HG03460 (cell line): ENCODE measurements at regions not wholly inside any gene's neighbourhood (a gene's known extent, or its start where the extent isn't known, plus 50 kb on each side); places are given as distances from the start of the nearest gene placed in this dataset.
A peak's percentile ranks its signal among the peaks of the same experiment; 100 is the strongest.
"Not testable (repeated sequence)": the region's sequence is repeated elsewhere in the genome, so short reads cannot be mapped to it uniquely, and the experiment has no call there.

Experiments
- ATAC-seq: cut with Tn5 transposase; IDR thresholded peaks from one replicate; pipeline ENCODE4 v1.9.1; 2021; ENCODE audit not compliant: unreplicated experiment

DNA sequence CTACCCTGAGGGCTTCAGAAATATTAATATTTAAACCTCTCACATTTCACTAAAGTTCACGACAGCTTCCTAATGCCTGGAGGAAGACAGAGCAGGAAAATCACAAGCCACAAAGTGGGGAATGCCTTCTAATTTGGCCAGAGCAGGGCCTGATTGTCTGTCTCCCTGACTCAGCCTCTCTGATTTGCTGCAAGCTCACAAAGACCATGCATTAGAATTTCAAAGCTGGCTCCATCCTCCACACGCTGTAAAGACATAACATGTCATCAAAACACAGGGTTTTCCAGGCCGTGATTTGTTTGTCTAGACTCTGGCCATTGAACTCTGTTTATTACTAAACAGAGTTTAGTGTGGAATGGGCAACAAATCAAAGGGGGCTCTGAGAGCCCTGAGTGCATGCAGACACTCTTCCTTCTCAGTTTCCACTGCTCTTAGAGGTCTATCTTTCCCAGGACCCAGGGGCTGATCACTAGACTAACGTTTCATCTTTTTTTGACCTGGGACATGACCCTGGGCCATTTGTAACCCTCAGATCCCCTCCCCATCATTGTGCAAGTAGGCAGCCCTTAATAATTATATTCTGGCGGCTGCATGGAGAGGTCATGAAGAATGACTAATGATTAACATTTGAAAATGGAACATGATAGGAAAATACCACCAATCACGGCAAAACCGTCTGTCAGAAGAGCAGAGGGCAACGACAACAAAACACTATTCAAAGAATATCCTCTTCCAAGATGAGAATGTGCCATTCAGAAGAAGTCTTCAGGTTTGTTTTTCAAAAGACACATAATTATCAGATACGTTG lies 140.2 kb downstream of the ENC1 start:
- ATAC-seq = no peak

DNA sequence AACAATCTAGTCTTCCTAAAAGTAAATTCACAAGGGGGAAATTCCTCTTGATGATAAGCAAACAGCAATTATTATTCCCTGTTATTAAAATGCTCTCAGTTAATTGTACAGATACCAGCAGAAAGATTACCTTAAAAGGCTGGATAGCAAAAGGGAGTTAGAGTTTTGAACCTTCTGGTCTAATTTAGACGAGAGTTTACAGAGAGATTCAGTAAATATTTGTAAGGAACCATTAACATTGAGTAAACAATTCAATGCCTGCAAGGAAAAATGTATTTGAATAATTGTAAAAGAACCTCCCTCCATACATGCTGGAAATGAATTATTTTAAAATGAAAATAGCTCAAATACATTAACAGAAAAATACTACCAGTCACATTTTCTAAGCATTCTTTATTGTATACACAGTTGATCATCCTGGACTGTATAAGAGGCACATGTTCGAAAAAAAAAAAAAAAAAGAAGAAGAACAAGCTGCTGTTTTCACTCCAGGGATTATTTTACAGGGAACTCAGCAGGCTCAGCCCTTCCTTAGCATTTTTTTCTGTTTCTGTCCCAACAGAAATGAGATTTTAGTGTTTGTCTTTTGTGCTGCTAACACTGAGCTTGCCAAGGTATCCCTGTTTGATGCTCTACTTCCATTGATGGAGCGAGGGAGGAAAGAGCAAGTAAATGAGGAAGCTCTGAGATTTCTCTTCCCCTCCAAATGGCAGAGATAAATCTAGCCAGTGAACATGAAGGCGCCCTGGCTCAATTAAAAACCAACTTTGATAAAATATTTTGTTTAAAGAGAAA lies 141.1 kb downstream of the ENC1 start:
- no peak for ATAC-seq

DNA sequence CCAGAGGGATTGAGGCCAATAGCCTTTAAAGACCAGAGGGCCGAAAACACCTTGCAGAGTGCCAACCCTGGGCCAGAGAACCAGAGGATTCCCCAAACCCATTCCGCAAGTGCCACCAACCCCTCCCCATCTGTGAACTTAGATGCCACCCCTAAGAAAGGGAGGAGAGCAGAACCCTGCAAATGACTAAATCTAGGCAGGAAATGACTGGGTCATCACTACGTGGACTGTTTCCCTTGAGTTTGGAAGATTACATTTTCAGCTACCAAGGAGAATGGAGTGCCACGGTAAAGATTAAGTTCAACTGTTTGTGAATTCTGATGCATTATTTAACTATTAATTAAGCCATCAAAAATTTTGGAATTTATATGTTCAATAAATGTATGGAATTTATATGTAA lies 142.8 kb downstream of the ENC1 start:
- no peak for ATAC-seq

DNA sequence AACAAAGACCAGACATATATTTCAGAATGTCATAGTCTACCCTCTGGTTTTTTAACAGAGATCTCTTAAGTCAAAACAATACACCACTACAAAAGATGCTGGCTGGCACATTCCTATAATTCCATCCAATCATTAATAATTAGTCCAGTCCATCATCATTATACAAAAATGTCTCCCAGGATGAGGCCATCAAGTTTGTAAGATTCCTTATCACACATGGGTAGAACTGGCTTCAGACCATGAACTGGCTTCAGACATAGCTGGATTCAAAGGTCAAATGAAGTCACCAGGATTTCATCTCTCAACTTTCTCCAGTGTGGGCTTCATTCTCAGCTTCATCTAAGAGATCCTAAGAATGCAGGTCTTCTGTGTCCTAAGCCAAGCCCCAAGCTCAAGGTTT lies 147.1 kb downstream of the ENC1 start:
- no peak for ATAC-seq

DNA sequence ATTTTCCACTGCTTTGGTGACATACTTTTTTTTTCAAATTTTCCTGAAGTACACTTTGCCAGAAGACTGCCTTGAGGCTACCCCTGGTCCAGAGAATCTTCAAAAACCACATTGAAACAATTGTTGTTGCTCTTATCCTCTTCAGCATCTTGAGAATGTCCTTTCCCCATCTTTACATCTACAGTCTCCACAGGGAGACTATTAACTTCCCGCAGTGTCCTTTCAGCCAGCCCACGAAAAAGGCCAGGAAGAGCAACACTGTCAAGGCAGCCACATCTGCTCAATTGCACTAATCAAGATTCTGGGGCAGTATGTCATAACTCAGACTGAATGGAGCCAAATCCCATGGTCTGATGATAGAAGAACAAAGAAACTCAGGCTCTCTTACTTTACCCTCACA lies 148.3 kb downstream of the ENC1 start:
- ATAC-seq = no peak

DNA sequence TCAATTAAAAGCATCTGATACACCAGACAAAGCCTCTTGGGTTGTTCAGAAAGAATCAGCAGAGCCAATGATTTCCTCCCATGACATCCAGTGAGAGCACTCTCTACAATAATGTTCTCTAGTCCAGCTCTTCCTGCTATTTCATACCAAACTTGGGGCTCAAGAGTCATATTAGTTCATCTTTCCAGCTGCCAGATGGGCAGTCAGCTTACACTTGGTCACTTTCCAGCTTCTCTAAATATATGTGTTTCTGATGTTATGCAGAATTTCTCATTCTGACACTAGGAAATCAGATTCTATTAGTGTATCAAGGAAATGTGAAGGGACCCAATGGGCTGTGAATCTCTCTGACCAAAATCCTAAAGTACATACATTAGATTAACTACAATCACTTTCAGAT lies 148.9 kb downstream of the ENC1 start:
- ATAC-seq = no peak

DNA sequence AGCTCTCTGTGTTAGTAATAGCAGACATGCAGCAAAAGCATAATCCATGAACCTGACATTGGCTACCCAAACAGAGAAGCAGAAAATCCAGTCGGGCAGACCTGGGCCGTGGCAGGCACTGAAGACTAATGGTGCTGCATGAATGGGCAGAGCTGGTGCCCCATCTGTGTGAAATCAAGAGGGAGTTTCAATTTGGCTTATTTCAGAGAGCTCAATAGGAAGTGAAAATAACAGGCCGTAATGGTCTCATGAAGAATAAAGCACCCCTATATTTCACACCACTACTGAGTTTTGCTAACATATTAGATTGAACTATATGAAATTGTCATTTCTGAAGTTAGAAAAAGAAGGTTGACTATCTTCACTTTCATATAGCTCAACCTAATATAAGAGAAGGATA lies 149.7 kb downstream of the ENC1 start:
- peak; percentile 90 for ATAC-seq

DNA sequence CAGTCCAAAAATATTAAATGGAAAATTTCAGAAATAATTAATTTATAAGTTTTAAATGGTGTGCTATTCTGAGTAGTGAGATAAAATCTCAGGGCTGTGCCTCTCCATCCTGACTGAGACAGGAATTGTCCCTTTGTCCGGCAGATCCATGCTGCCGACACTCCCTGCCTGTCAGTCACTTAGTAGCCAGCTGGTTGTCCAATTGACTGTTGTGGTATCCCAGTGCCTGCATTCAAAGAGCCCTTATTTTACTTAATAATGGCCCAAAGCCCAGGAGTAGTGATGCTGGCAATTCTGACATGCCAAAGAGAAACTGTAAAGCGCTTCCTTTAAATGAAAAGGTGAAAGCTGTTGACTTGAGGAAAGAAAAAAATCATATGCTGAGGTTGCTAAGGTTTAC lies 157.5 kb downstream of the ENC1 start:
- no peak for ATAC-seq

DNA sequence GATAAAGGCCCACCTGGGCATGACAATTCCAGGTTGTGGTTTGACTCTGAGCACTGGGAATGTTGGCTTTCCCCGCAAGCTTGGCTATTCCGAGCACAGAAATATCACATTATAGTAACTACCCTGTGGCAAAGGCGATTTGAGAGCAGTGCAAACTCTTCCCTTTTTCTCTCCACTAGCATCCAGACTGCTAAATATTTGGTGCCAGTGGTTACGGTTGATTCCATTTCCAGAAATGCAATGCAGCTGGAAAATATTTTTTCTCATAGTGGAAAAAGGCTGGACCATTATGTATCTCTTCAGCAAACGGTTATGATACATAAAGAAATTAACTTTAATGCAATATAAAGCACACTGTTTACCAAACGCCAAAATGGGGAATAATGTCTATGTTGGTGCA lies 158.0 kb downstream of the ENC1 start:
- no peak for ATAC-seq

DNA sequence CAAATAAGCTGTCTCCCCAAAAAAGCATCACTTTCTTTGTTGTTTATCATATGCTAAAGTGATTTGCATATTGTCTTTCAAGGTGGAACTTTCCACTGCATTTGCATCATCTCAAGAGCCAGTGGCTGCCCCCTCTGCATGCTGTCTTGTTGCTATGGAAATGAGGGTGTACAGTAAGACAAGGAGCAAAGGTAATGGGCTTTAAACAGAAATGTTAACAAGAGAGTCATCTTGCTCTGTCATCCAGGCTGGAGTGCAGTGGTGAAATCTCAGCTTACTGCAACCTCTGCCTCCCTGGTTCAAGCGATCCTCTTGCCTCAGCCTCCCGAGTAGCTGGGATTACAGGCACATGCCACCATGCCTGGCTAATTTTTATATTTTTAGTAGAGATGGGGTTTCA lies 159.2 kb downstream of the ENC1 start:
- not testable (repeated sequence) for ATAC-seq

DNA sequence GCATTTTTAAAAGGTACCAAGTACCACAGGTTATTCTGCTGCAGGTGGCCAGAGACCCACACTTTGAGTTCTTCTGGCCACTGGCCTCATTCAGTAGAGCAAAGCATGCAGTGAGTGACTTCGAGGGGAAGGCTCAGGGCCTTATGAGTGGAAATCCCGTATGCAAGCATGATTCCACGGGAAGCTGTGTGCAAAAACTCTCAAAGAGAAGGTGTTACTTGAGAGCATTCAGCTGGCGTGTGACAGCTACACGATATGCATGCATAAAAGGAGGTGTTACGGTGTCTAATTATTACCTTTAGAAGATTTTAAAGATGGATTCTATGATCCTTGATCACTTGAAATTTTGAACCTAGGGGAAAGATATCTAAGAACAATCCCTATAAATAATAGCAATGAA lies 160.3 kb downstream of the ENC1 start:
- no peak for ATAC-seq

DNA sequence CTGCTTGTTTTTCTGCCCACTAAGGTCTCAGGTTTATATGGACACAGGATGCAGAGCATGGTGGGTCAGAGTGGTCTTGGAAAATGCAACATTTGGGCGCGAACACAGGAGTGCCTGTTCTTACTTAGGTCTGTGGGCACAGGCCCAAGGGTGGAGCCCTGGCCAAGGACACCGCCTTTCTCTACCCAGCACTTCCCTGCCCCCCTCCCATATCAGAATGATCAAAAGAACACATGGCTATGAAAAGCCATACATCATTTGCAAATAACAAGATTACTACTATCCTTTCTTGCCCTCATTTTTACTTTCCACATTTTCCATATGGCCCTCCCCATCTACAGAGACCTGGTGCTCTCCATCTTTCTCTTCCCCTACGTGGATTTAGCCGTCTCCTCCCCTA lies 162.2 kb downstream of the ENC1 start:
- no peak for ATAC-seq

DNA sequence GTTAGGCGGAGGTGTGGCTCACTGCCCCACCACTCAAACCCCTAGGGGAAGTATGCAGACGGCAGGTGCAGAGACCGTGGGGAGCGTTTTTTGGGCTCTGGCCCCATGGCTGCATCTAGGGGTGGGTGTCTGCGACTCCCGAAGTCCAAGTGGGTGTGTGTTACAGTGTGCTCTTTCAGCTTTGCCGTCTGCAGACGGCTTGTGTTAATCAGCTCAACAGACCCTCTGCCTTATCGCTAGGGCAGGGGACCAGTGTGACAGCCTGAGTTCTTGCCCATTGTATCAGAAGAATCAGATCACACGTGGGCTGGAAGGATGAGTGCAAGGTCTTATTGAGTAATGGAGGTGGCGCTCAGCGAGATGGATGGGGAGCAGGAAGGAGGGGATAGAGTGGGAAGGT lies 162.8 kb downstream of the ENC1 start:
- no peak for ATAC-seq

DNA sequence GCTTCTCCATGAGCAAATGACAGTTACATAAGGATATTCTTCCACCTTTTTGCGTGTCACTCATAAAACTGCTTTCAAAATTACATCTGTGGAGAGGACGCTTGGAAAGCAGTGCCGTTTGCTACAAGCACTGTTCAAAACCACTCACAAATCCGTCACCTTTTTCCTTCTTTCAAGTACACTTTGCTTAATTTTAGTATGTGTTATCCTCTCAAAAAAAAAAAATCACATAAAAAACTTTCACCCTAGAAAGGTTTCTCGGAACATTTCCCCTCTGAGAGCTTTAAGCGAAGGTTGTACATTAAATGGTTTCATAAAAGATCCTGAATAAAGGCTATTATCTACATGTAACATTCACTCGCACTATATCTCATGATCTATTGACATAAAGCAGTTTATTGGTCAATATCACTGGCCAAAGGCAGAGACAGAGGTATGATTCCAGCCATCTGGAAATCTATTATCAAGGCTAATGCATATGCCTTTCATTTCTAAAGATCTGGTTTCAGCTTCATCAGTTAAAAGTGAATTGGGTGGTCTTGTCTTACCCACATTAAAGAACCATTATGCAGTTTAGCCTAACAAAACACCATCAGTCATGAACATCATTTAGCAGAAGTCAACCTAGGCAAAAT lies 163.6 kb downstream of the ENC1 start:
- ATAC-seq = no peak

DNA sequence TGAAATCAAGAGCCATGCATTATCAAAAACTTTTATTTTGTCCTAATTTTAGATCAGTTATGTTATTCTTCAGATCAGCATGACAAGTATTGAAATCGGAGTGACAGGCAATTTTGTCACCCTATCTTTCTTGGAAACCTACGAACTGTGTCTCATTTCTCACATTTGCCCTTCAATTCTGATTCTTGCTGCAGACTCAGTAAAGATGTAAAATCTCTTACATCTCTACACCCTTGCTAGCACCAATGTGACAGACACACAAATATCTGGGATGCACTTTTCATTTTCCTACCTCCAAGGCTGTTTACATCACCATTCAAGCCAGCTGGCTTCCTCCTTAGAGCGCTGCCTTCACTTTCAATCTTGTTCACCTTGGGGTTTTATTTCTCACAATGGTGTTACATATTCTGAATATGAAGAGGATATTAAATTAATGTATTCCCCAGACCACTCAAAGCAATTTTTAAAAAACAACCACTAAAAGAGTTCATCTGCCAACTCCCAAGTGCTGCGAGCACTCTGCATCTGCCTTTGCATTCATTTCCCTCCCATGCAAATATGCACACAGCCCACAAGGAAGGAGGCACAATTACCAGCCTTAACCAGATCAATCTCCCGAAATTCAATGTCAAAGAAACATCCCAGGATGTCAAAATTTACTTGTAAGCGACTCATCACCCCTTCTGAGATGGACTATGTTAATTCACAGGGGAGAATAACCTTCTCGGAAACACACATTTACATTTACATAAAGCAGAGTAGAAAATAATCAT lies 164.3 kb downstream of the ENC1 start:
- ATAC-seq = no peak

DNA sequence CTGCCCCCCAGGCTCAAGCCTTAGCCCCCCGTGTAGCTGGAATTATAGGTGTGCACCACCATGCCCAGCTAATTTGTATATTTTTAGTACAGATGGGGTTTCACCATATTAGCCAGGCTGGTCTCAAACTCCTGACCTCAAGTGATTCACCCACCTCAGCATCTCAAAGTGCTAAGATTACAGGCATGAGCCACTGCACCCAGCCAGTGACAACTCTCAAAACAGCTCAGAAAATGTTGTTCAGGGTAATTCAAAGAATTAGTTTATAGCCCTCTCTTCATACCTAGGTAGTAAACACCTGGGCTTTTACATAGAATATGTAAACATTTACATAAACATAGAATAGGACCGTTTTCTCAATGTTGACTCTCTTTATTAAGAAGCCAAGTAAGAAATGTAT lies 168.7 kb downstream of the ENC1 start:
- ATAC-seq = no peak

DNA sequence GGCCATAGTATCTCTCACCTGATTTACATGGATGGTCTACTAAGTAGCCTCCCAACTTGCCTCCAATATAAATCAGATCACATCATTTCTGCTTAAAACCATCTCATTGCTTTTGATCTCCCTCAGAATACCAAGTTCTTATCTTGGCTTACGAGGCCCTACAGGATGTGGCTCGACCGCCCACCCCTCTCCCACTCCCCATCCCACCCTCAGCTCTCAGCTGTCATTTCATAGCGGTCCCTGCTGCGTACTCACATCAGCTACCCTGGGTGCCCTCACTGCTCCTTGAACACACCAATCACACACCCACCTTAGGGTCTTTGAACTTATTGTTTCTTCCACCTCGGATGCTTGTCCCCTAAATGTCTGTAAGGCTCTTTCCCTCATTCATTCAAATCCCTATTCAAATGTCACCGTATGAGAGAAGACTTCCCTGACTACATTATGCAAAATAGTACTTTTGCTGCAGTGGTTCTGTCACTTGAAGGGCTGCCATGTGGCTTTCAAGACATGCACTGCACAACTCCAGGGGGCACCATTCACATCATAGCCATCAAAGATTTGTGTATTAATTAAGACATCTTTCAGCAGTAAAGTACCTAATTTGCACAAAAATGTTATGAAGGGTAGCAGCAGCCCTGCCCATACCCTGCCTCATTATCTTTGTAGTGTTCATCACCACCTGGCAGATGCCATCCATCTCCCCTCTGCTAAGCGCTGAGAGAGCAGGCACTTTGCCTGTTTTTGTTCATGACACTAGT lies 171.1 kb downstream of the ENC1 start:
- no peak for ATAC-seq

DNA sequence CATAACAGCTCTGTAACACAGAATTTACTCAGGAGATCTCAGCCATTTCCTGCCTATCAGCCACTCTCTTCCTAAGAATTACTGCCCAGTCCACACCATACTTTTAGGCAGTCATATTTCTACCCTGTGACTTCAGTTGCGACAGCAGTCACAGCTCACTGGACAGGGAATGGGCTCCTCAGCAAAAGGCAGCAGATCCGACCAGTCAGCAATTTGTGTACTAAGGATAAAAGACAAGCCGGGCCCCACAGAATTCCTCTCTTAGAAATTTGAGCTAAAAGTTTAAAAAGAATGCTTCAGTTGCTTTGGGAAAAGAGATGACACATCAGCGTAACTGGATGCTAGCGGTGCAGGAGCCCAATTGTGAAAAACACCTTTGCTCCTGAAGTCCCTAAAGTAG lies 172.1 kb downstream of the ENC1 start:
- no peak for ATAC-seq

DNA sequence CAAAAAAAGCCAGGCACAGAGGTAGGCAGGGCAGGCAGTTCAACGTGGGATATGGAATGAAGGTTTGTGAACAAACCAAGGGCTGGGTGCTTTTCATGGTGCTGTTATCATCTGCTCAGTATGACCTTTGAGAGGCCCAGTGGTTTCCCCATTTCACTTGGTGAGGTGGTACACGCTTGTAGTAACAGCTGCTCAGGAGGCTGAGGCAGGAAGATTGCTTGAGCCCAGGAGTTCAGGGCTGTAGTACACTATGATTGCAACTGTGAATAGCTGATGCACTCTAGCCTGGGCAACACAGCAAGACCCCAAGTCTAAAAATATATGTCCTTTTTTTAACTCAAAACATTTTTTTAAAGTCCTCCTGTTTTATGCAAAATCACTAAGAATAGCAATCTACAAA lies 174.8 kb downstream of the ENC1 start:
- ATAC-seq = no peak

DNA sequence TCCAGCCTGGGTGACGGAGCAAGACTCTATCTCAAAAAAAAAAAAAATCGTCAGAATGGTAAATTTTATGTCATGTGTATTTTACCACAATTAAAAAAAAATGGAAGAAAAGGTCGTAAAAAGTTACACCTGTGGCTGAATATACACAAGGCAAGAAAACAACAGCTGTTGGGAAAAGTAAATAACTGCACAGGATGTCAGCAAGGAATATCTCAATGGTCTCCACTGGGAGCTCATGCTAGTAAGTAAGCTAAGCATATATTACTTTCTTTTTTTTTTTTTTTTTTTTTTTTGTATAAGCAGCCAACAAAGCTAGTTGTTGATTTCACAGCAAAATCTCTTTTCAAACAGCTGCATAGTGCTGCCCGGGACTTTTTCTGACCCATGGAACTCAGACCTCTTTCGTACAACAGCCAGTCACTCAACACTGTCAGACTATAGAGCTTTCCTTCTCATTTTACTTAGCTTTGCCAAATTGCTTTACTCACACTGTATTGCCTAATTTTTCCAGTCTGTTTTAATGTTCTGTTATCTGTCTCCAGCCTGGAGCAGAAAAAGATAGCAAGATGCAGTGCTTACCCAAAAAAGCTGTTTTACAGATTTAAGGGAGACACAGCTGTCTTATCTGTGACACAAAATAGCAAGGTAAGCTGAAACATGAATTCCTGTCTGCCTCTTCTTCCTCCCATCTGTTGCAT lies 175.9 kb downstream of the ENC1 start:
- ATAC-seq = no peak
